Epidermal melanocyte (primary cell): ENCODE measurements at regions not wholly inside any gene's neighbourhood (a gene's known extent, or its start where the extent isn't known, plus 50 kb on each side); places are given as distances from the start of the nearest gene placed in this dataset.

Experiments
- DNase-seq: peaks from one replicate; pipeline ENCODE4 v3.0.0; 2011; ENCODE audit warnings: low spot score; ENCODE audit not compliant: insufficient read length

DNA sequence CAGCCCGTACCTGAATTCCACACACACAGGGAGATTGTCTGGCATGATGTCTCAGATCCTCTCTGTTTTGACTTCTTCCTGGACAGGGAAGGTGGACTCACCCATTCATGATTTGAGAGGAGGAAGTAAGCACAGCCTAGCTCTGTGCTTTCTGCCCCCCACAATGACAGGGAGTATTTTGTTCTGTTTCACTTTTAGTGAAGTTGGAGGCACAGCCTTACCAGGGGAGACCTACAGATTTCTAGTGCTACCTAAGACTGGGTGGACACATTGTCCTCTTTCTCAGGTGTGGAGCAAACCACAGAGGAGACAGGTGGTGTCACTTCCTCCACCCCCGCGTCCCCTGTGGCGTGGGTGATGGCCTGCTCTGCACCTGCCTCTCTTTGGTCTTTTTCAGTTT lies 408.6 kb upstream of the PFKP start:
- no peak for DNase-seq

DNA sequence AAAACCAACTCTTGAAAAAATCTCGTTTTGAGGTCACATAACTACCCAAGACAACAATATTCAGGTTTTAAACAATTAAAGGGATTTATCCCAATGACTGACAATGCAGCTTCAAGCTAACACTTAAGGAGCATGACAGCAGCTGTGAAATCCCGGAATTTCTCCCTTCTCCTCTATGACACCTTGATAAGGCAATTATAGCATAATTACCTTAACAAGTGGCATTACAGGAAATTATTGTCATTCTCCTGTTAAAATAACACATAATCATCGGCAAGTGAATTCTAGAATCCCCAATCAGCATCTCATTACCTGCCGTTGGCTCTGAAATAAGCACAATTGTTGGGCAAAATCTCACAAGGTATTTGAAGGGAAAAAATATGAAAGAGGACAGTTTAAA lies 417.0 kb upstream of the PFKP start:
- no peak for DNase-seq

DNA sequence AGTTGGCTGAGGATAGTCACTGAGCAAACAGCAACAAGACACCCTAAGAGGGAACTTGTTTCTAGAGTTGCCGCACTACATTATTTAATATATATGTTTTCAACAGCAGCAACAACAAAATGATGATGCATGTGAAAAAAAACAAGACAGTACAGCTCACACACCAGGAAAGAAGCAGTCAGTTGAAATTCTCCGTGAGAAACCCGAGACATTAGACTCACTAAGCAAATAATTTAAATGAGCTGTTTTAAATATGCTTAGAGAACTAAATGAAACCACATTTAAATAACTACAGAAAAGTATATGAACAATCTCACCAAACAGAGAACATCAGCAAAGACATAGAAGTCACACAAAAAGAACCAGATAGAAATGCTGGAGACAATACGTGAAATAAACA lies 426.3 kb upstream of the PFKP start:
- DNase-seq, result no peak

DNA sequence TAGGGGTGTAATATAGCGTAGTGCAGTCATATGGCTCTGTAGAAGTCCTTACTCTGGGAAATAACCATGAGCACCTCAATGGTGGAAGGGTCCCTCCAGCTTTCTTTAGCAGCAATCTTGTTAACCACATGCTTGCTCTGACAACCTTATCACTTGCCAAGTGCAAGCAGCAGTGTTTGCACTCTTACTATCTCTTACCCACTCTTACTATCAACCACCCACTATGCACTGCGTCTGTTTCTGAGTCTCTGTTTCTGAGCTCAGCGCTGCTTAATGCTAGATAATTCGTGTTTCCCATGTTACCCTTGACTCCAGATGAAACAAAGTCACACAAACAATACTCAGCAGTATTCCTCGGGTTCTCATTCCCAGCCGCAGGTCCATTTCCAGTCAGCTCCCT lies 433.7 kb upstream of the PFKP start:
- DNase-seq, result no peak

DNA sequence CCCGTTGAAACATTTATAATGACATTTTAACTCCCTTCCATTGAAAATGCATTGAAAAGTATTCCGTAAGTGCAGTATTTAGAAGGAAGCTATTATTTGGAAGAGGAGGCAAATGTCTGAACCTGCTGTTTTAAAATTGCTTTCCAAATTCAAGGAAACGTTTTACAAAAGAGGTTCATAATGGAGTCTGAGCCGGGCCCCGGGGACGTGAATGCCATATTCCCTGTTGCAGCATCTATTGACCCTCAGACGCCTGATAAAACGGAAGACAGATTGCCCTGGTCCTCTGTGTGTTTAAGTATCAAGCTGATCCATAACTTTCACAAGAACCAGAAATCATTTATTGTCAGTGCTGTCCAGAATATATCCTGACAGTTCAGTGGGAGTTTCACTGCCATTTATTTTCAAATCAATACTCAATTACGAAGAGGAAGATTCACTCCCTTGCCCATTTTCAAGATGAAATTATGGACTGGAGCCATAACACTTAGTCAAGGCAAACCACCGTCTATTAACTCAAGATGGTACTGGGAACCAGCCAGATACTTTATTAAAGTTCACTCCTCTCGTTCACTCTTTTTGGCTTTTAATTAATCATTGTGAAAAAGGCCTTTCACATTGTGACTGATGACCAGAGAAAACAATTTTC lies 435.7 kb upstream of the PFKP start:
- DNase-seq, result no peak

DNA sequence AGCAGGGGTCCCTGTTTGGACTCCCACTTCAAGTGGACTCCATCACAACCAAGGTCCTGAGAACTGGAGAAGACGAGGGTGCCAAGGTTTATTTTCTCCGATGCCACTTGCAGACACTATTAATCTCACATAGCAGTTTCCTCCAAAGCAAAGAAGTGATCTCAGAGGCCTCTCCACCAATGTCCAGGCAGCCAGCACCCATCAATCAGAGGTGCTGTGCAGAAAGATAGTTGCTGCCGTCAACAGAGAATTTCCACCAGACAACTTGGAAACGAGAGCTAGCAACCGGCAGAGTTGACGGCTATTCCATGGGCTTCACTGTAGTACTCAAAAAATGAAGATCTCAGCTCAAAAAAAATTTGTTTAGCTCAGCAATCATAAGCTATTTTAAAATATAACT lies 438.6 kb upstream of the PFKP start:
- DNase-seq, result no peak

DNA sequence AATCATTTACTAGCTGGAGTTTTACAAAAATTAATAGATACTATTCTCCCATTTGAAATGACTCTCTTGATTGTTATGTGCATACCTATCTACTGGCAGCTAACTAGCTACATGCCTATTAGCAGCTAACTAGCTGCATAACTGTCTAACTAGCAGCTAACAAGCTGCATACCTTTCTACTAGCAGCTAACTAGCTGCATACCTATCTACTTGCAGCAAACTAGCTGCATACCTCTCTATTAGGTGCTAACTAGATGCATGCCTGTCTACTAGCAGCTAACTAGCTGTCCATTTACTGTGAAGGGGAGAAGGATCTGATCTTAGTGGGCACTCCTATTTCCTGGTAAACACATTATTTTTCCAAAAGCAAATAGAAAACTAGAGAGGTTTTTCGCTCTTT lies 439.4 kb upstream of the PFKP start:
- DNase-seq, result no peak

DNA sequence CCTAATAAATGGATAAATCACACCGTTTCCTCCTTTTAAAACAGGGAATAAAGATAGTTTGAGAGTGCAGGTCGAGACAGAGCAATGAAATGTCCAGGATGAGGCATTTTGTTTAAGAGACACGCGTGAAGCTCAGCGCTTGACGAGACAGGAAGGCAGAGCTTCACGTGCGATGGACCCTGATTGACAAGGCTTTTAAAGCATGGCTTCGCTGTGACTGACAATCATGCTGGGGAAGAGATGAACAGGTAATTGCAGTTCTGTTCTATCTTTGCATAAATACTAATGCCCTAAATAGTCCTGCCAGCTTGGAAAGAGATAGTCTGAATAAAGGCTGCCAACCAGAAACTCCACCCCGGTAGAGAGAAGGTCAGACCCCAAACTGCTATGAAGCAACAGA lies 442.3 kb upstream of the PFKP start:
- DNase-seq, result no peak

DNA sequence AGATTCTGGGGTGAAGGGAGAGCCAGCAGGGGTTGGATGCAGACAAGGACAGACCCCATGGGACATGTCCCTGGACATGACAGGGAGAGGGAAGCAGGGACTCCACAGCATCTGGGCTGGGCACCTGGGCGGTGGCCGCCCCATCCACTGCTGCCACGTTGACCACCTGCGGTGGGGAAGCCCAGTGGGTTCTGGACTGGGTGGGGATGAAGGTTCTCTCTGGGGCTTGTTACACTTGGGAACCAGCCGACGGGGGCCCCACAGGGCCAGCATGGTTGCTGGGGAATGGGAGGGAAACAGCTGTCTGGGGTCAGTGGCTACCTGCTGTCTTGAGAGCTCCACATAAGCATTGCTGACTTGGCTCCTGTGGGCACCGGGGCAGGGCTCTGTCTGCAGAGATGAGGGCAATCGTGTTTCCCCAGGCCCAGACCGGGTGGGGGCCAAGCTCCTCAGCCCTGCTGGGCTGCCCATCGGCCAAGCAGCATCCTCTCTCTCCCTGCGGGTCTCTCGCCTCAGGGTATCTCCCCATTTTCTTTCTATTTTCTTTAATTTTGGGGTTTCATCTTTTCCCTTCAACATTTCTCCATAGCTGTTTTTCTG lies 443.6 kb upstream of the PFKP start:
- no peak for DNase-seq

DNA sequence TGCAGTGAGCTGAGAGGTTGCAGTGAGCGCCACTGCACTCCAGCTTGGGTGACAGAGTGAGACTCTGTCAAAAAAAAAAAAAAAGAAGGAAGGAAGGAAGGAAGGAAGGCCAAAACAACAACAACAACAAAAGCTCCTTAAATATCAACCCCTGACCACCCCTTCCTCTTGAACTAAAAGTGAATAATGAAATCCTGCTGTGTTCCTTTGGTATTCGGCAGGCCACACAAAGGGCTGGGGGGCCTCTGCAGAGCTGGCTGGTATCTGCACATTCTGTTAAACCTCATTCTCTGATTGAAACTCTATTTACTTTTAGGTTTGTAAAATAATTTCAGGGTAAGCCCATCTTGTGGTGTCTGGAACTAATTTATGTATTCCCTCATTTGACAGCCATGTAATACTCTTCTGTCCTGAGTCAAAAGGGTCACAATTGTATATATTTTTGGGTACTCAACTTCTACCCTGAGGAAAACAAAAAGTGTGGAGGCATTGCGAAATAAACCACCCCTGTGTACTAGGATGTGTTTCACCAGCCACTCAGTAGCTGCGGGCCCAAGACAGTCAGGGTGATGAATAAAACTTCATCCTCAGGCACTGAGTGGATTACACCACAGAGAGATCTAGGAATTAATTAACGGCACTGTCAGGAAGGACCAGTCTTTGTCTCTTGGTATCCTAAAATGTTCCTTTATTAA lies 446.4 kb upstream of the PFKP start:
- DNase-seq, result no peak

DNA sequence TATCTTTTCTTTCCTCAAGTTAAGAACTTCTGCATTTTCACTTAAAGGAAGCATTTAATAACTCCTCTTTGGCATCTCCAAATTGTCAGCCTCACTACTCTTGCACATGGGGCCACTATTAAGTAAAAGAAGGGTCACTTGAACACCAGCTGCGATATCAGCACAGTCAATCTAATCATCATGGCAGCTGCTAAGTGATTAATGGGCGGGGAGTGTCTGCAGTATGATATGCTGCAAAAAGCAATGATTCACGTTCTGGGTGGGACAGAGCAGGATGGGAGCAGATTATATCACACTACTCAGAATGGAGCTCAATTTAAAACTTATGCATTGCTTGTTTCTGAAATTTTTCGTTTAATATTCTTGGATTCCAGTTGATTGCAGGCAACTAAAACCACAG lies 447.4 kb upstream of the PFKP start:
- DNase-seq, result no peak

DNA sequence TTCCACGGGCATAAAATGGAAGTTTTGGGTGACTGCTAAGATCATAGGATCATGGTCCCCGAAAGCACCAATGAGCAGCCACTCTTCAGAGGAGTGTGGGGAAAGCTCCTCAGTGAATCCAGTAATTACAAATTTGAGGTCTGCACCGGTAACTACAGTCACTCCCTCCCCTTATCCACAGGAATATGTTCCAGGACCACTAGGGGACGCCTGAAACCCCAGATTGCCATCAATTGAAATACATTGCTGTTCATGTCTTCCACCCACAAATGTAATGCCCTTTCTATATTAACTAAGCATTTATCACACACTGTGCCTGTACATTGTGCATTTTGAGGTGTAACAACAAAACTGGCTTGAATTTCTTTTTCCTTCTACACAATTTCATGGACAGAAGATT lies 447.9 kb upstream of the PFKP start:
- DNase-seq, result no peak

DNA sequence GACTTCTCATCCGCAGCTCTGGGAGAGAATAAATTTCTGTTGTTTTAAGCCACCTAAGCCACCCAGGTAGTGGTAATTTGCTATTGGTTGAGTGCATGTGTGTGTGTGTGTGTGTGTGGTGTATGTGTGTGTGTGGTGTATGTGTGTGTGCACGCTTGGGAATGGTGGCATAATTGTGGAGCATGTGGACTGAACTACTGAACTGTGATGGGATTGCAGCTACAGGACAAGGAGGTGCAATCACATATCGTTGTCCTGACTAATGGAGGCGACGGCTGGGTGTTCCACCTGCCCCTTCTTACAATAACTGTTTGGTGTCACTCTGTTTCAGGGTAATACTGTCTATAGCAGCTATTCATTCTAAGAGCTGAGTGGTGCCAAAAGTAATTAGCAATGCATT lies 448.7 kb upstream of the PFKP start:
- no peak for DNase-seq

DNA sequence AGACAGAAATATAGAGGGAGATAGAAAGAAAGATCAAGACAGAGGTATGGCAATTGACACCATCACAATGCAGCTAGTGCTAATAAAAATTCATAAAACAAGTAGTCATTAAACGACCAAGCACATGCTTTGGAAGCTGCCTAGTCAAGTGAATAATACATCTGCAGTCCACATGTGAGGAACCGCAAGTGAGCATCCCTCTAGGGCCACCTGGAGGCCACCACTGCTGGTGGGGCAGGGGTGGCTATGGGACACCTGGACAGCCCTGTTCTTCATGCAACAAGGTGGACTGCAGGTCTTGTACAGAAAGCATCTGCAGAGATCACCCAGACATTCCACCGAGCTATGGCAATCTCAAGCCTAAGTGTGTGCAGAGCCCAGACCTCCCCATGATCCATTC lies 451.1 kb upstream of the PFKP start:
- DNase-seq, result no peak

DNA sequence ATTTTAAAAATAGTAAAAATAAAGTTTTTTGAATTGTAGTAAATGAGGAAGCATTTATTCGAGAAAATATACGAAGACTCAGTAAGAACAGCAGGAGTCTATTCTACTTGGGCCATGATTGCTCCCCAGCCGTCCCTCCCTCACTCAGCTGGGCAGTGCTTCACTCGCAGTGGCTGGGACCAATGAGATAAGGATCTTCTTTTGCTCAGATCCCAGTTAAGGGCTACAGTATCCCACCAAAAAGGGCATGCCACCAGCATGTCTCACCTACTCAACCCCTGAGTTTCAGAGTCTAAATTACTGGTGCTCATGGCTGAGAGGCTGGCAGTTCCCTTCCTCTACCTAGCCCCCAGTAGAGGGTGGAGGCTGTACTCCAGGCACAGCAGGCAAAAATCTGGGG lies 455.7 kb upstream of the PFKP start:
- no peak for DNase-seq

DNA sequence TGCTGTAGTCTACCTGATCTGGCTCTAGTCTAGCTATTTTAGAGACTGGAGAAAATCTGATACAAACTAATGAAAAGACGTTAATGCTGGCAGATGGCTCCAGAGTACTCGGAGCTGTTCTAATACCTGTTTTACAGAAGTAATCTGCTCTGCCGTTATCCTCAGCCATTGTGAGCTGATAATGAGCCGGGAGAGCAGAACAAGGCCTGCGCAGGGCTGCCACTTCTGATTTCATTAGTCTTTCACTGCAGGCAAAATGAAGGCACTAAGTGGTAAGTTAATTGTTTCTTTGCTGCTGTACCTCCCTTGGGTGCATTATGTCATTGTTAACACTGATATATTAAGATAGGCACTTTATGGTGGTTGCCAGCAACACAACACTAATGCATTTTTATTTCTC lies 456.4 kb upstream of the PFKP start:
- no peak for DNase-seq

DNA sequence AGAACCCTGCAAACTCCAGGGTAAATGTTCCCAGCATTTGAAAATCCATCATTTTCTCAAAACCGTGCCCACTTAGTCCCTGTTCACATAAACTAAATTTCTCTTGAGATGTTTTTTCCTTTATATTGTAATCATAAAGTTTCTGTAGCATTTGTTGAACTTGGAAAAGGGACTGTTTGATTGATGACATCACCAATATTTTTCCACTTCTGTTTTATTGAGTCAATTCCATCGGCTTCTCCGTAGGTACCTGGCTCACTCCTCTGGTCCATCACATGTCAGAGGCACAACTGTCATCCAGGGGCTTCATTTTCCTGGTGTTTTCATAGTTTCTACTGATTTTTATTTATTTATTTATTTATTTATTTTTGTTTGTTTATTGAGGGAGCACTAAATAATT lies 462.5 kb upstream of the PFKP start:
- DNase-seq, result no peak

DNA sequence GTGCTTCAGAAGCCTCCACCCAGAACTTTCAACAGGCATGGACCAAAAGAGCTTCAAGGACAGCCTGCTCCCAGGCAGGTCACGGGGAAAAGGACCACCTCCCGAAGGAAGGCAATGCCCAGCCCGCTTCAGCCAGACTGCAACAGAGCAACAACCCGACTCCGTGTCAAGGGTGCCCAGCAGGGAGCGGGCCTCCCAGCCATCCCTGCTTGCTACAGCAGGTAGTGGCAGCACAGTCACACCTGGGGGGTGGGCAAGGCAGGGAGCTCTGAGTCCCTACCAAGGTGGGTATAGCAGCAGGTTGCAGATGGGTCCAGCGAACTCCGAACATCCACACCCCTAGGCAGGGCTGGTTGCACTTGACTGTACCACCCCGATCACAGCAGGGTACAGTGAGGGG lies 467.8 kb upstream of the PFKP start:
- no peak for DNase-seq

DNA sequence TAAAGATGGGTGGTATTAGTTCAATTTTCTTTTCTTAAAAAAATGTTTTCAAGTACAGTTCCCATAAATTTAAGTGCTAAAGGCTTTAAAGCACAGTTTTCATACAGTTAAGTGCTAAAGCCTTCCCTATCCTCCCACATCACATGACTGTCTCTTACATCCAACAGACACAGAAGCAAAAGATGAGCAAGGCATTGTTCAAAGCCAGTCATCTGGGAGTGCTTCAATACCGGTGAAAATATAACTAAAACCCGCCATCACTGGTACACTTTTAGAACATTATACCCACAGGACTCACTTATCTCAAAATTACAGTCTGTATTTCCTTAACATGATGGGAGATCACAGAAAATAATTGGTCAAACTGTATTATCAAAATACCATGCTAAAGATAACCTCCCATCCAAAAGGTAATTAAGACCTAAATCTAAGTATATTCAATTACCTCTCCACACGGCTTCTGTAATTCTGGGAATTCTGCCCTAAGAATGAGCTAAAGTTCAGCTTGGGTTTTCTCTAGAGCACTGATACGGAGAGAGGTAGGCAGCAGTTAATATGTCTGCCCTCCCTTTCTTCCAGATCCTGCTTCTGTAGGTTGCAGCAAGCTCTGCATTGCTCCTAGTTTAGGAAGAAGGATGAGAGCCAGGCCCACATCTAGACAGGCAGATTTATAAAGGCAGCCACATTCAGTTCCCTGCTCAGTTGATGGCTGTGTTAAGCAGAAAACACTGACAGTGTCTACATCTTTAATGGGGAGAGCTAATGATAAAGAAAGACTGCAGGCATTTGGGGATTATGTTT lies 474.8 kb upstream of the PFKP start:
- DNase-seq, result no peak

DNA sequence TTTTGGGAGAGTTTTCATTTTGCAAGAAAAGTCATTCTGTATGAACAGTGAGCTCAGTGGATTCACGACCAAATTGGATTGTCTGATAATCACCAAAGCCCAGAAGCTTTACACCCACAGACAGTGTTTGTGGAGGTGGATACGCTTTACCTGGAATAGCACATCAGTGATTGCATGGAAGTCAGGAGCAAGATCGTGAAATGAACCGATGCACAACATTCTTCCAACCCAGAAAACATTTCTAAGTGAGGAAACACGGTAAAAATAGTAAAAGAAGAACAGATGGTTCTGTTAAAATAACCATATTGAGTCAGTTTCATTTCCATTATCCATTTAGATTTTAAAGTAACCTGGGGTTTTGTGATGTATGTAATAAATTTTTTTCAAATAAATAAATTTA lies 478.2 kb upstream of the PFKP start:
- DNase-seq, result no peak

DNA sequence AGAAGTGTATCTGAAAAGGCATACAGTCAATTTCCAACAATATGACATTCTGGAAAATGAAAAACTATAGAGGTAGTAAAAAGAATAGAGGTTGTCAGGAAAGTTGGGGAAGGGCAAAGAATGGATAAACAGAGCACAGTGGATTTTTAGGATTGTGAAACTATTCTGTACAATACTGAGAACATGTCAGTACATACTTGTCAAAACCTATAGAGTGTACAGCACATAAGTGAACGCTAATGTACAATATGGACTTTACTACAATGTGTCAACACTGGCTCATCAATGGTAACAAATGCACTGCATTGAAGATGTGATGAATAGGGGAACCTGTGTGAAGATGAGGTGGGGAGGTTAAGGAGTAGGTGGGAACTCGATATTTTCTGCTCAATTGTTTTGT lies 483.0 kb upstream of the PFKP start:
- no peak for DNase-seq

DNA sequence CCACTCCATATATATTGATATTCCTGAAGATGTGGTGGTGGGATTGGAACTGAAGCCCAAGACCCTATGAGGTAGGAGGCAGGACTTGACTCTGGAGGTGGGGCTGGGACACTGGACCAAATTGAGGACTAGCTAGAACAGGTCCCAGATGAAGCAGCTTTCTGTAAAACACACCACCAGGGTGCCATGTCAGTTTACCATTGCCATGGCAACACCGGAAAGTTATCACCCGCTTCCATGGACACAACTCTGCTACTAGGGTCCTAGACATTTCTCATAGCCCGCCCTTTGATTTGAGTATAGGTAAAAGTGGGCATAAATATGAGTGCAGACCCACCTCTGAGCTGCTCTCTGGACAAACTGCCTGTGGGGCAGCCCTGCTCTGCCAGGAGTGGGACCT lies 490.5 kb upstream of the PFKP start:
- no peak for DNase-seq
